ENCODE measurements at regions not wholly inside any gene's neighbourhood (a gene's known extent, or its start where the extent isn't known, plus 50 kb on each side); places are given as distances from the start of the nearest gene placed in this dataset.

GRCh38 chr11:25377466-25377865 lies 880.6 kb downstream of the LUZP2 start:
- no peak overlapping the region for H3K4me2 ChIP-seq
- no peaks in the 10 kb centered on the region for H3K36me3 ChIP-seq
- H3K27me3 ChIP-seq, result no peaks in the 10 kb centered on the region
- H3K27ac ChIP-seq, result no peak overlapping the region
- no peaks in the 10 kb centered on the region for H3K4me1 ChIP-seq
- no peaks in the 10 kb centered on the region for H4K20me1 ChIP-seq
- H3K9me3 ChIP-seq (replicated peaks in 1 of 11), result peaks cover 0 to 5% (median 0%) of the 10 kb centered on the region in 11 experiments; a peak in 1 of 22 replicates
- no peak overlapping the region for H3K4me3 ChIP-seq
- no peak overlapping the region for H3K9ac ChIP-seq
- no peak for TF ChIP-seq Cebpa-rat (IDR thresholded peaks at IDR 0.05)

GRCh38 chr11:25396847-25397246 lies 900.0 kb downstream of the LUZP2 start:
- Histone ChIP-seq H3K9ac (no peak overlapping the region), H3K9me3 (replicated peaks in 1 of 11) (no peaks in the 10 kb centered on the region), H3K27ac (no peak overlapping the region), H3K27me3 (no peaks in the 10 kb centered on the region), H3K4me3 (no peak overlapping the region), H3K4me1 (peaks cover 0 to 11% (median 0%) of the 10 kb centered on the region in 10 experiments; a peak in 4 of 20 replicates), H4K20me1 (no peaks in the 10 kb centered on the region), H3K4me2 (no peak overlapping the region), H3K36me3 (no peaks in the 10 kb centered on the region)
- 0 out of 22 replicates have a peak, but pooled peaks of 2 of the 11 experiments have one; percentile 12 to 19 for TF ChIP-seq Cebpa-rat (IDR thresholded peaks at IDR 0.05)

GRCh38 chr11:25408146-25408545 lies 911.3 kb downstream of the LUZP2 start:
- H3K4me2 ChIP-seq, result no peak overlapping the region
- no peaks in the 10 kb centered on the region for H3K4me1 ChIP-seq
- no peaks in the 10 kb centered on the region for H3K9me3 ChIP-seq (replicated peaks in 1 of 11)
- TF ChIP-seq Cebpa-rat (IDR thresholded peaks at IDR 0.05), result no peak
- H3K4me3 ChIP-seq, result no peak overlapping the region
- no peaks in the 10 kb centered on the region for H3K36me3 ChIP-seq
- H4K20me1 ChIP-seq, result no peaks in the 10 kb centered on the region
- no peaks in the 10 kb centered on the region for H3K27me3 ChIP-seq
- no peak overlapping the region for H3K27ac ChIP-seq
- no peak overlapping the region for H3K9ac ChIP-seq

- no peak overlapping the region for H3K4me3 ChIP-seq
- no peak overlapping the region for H3K27ac ChIP-seq
- no peak overlapping the region for H3K4me2 ChIP-seq
- TF ChIP-seq Cebpa-rat (IDR thresholded peaks at IDR 0.05), result no peak
- H3K4me1 ChIP-seq, result no peaks in the 10 kb centered on the region
- H3K36me3 ChIP-seq, result no peaks in the 10 kb centered on the region
- no peaks in the 10 kb centered on the region for H4K20me1 ChIP-seq
- H3K9me3 ChIP-seq (replicated peaks in 1 of 11), result no peaks in the 10 kb centered on the region
- H3K27me3 ChIP-seq, result no peaks in the 10 kb centered on the region
- no peak overlapping the region for H3K9ac ChIP-seq
Measured at GRCh38 chr11:25415793-25416192, 916.1 kb upstream of the ANO3 start.

- H3K9me3 ChIP-seq (replicated peaks in 1 of 11), result no peaks in the 10 kb centered on the region
- no peak for TF ChIP-seq Cebpa-rat (IDR thresholded peaks at IDR 0.05)
- no peak overlapping the region for H3K27ac ChIP-seq
- no peak overlapping the region for H3K4me3 ChIP-seq
- no peaks in the 10 kb centered on the region for H4K20me1 ChIP-seq
- no peak overlapping the region for H3K9ac ChIP-seq
- H3K27me3 ChIP-seq, result no peaks in the 10 kb centered on the region
- H3K36me3 ChIP-seq, result no peaks in the 10 kb centered on the region
- H3K4me1 ChIP-seq, result no peaks in the 10 kb centered on the region
- no peak overlapping the region for H3K4me2 ChIP-seq
Measured at GRCh38 chr11:25423436-25424199, 908.3 kb upstream of the ANO3 start.

- no peak for TF ChIP-seq Cebpa-rat (IDR thresholded peaks at IDR 0.05)
Measured at GRCh38 chr11:25432376-25432775, 899.6 kb upstream of the ANO3 start.

GRCh38 chr11:25435197-25435596 lies 896.7 kb upstream of the ANO3 start:
- no peaks in the 10 kb centered on the region for H3K27me3 ChIP-seq
- H3K27ac ChIP-seq, result no peak overlapping the region
- no peak overlapping the region for H3K4me3 ChIP-seq
- no peak for TF ChIP-seq Cebpa-rat (IDR thresholded peaks at IDR 0.05)
- no peaks in the 10 kb centered on the region for H3K4me1 ChIP-seq
- H3K4me2 ChIP-seq, result no peak overlapping the region
- no peak overlapping the region for H3K9ac ChIP-seq
- H3K9me3 ChIP-seq (replicated peaks in 1 of 11), result no peaks in the 10 kb centered on the region
- H4K20me1 ChIP-seq, result no peaks in the 10 kb centered on the region
- H3K36me3 ChIP-seq, result no peaks in the 10 kb centered on the region

More at GRCh38 chr11:25432376-25432775, 899.6 kb upstream of the ANO3 start:
- Histone ChIP-seq H3K27ac (no peak overlapping the region), H4K20me1 (no peaks in the 10 kb centered on the region), H3K9me3 (replicated peaks in 1 of 11) (no peaks in the 10 kb centered on the region), H3K4me2 (no peak overlapping the region), H3K4me1 (no peaks in the 10 kb centered on the region), H3K36me3 (no peaks in the 10 kb centered on the region), H3K27me3 (no peaks in the 10 kb centered on the region), H3K4me3 (no peak overlapping the region), H3K9ac (no peak overlapping the region)

GRCh38 chr11:25436326-25436725 lies 895.6 kb upstream of the ANO3 start:
- Histone ChIP-seq H3K27me3 (no peaks in the 10 kb centered on the region), H3K9me3 (replicated peaks in 1 of 11) (no peaks in the 10 kb centered on the region), H3K4me1 (no peaks in the 10 kb centered on the region), H4K20me1 (no peaks in the 10 kb centered on the region), H3K4me3 (no peak overlapping the region), H3K27ac (no peak overlapping the region), H3K4me2 (no peak overlapping the region), H3K36me3 (no peaks in the 10 kb centered on the region), H3K9ac (no peak overlapping the region)
- no peak for TF ChIP-seq Cebpa-rat (IDR thresholded peaks at IDR 0.05)

GRCh38 chr11:25441421-25441820 lies 890.5 kb upstream of the ANO3 start:
- TF ChIP-seq Cebpa-rat (IDR thresholded peaks at IDR 0.05), result no peak
- Histone ChIP-seq H3K4me3 (no peak overlapping the region), H3K9ac (no peak overlapping the region), H3K4me2 (no peak overlapping the region), H3K4me1 (peaks cover 0 to 6% (median 0%) of the 10 kb centered on the region in 10 experiments; a peak in 3 of 20 replicates), H3K36me3 (no peaks in the 10 kb centered on the region), H4K20me1 (no peaks in the 10 kb centered on the region), H3K9me3 (replicated peaks in 1 of 11) (no peaks in the 10 kb centered on the region), H3K27me3 (no peaks in the 10 kb centered on the region), H3K27ac (no peak overlapping the region)

GRCh38 chr11:25449091-25449490 lies 882.8 kb upstream of the ANO3 start:
- no peaks in the 10 kb centered on the region for H3K27me3 ChIP-seq
- no peaks in the 10 kb centered on the region for H3K4me1 ChIP-seq
- no peaks in the 10 kb centered on the region for H3K36me3 ChIP-seq
- H3K27ac ChIP-seq, result no peak overlapping the region
- no peaks in the 10 kb centered on the region for H3K9me3 ChIP-seq (replicated peaks in 1 of 11)
- H3K4me3 ChIP-seq, result no peak overlapping the region
- TF ChIP-seq Cebpa-rat (IDR thresholded peaks at IDR 0.05), result no peak
- H3K9ac ChIP-seq, result no peak overlapping the region
- no peaks in the 10 kb centered on the region for H4K20me1 ChIP-seq
- no peak overlapping the region for H3K4me2 ChIP-seq

All from BLaER1 treated with 17β-estradiol and CSF1 and Interleukin-3, amounts not matched to agents 10 nM and 100 nM (cell line).